T-helper 17 cell (primary cell): ENCODE measurements at regions not wholly inside any gene's neighbourhood (a gene's known extent, or its start where the extent isn't known, plus 50 kb on each side); places are given as distances from the start of the nearest gene placed in this dataset.
"Not testable (repeated sequence)": the region's sequence is repeated elsewhere in the genome, so short reads cannot be mapped to it uniquely, and the experiment has no call there.

Experiments used
- ATAC-seq: fragments of 150-1000 bp; cut with Tn5 transposase; 2 replicates; pipeline ENCODE4 v1.10.0; 2021; ENCODE audit warnings: mild to moderate bottlenecking, moderate library complexity
- DNase-seq, 3 donors: peaks; one replicate each; pipeline versions ENCODE4 v3.0.0 to v3.0.0-alpha.2; 2020 to 2021
- H3K9me3 ChIP-seq: one replicate; pipeline ENCODE4 v1.7.0; 2013; ENCODE audit warnings: low read length, mild to moderate bottlenecking; ENCODE audit not compliant: control insufficient read depth, poor library complexity, severe bottlenecking
- H3K27ac Mint-ChIP-seq: one replicate; pipeline ENCODE4 v1.8.0; 2022; ENCODE audit warnings: mild to moderate bottlenecking, moderate library complexity, mixed read lengths
- H3K27me3 Mint-ChIP-seq: one replicate; pipeline ENCODE4 v1.8.0; 2022; ENCODE audit warnings: mixed read lengths
- H3K36me3 Mint-ChIP-seq: one replicate; pipeline ENCODE4 v1.8.0; 2022; ENCODE audit warnings: low read depth, mixed read lengths
- H3K4me1 Mint-ChIP-seq: one replicate; pipeline ENCODE4 v1.8.0; 2022; ENCODE audit warnings: mild to moderate bottlenecking, mixed read lengths
- H3K4me3 Mint-ChIP-seq: one replicate; pipeline ENCODE4 v1.8.0; 2022; ENCODE audit warnings: mild to moderate bottlenecking, moderate library complexity, mixed read lengths

- Mint-ChIP-seq H3K36me3 (peaks cover 2% of the 10 kb centered on the region), H3K4me3 (no peak overlapping the region), H3K27ac (no peak overlapping the region), H3K27me3 (no peaks in the 10 kb centered on the region), H3K4me1 (peaks cover 4% of the 10 kb centered on the region)
- H3K9me3 ChIP-seq, result no peaks in the 10 kb centered on the region
- no peak for ATAC-seq
- DNase-seq, result no peak
Observed at GRCh38 chr5:174462129-174462528, 262.3 kb upstream of the MSX2 start.

- H3K36me3 Mint-ChIP-seq, result no peaks in the 10 kb centered on the region
- no peak for ATAC-seq
- no peak overlapping the region for H3K4me3 Mint-ChIP-seq
- no peak for DNase-seq
- H3K4me1 Mint-ChIP-seq, result peaks cover 3% of the 10 kb centered on the region
- H3K27ac Mint-ChIP-seq, result no peak overlapping the region
- no peaks in the 10 kb centered on the region for H3K27me3 Mint-ChIP-seq
- peaks cover 2% of the 10 kb centered on the region for H3K9me3 ChIP-seq
Observed at GRCh38 chr5:174464504-174465165, 259.7 kb upstream of the MSX2 start.

- not testable (repeated sequence) for DNase-seq, H3K27ac Mint-ChIP-seq, H3K4me3 Mint-ChIP-seq, ATAC-seq, H3K9me3 ChIP-seq, H3K4me1 Mint-ChIP-seq, H3K36me3 Mint-ChIP-seq, H3K27me3 Mint-ChIP-seq
Observed at GRCh38 chr5:174471528-174471927, 252.9 kb upstream of the MSX2 start.

GRCh38 chr5:174472956-174473355, 251.4 kb upstream of the MSX2 start:
- H3K9me3 ChIP-seq, result no peaks in the 10 kb centered on the region
- Mint-ChIP-seq H3K4me3 (no peak overlapping the region), H3K27me3 (no peaks in the 10 kb centered on the region), H3K27ac (no peak overlapping the region), H3K4me1 (no peaks in the 10 kb centered on the region), H3K36me3 (no peaks in the 10 kb centered on the region)
- ATAC-seq, result no peak
- no peak for DNase-seq

- H3K27me3 Mint-ChIP-seq, H3K27ac Mint-ChIP-seq, ATAC-seq, H3K4me1 Mint-ChIP-seq, DNase-seq, H3K9me3 ChIP-seq, H3K4me3 Mint-ChIP-seq, H3K36me3 Mint-ChIP-seq: not testable (repeated sequence)
Observed at GRCh38 chr5:174476001-174476400, 248.4 kb upstream of the MSX2 start.

GRCh38 chr5:174479325-174479724, 245.1 kb upstream of the MSX2 start:
- H3K9me3 ChIP-seq, result no peaks in the 10 kb centered on the region
- no peak overlapping the region for H3K27ac Mint-ChIP-seq
- H3K27me3 Mint-ChIP-seq, result no peaks in the 10 kb centered on the region
- no peak for DNase-seq
- no peaks in the 10 kb centered on the region for H3K36me3 Mint-ChIP-seq
- no peaks in the 10 kb centered on the region for H3K4me1 Mint-ChIP-seq
- no peak overlapping the region for H3K4me3 Mint-ChIP-seq
- no peak for ATAC-seq

- Mint-ChIP-seq H3K4me1 (no peaks in the 10 kb centered on the region), H3K36me3 (no peaks in the 10 kb centered on the region), H3K4me3 (no peak overlapping the region), H3K27ac (no peak overlapping the region), H3K27me3 (no peaks in the 10 kb centered on the region)
- no peaks in the 10 kb centered on the region for H3K9me3 ChIP-seq
- ATAC-seq (no peak), DNase-seq (no peak)
Observed at GRCh38 chr5:174481737-174482136, 242.6 kb upstream of the MSX2 start.

- Mint-ChIP-seq H3K27ac (no peak overlapping the region), H3K36me3 (no peaks in the 10 kb centered on the region), H3K27me3 (no peaks in the 10 kb centered on the region), H3K4me3 (no peak overlapping the region), H3K4me1 (no peaks in the 10 kb centered on the region)
- ATAC-seq, result no peak
- H3K9me3 ChIP-seq, result no peaks in the 10 kb centered on the region
- no peak for DNase-seq
Observed at GRCh38 chr5:174482607-174483024, 241.8 kb upstream of the MSX2 start.

GRCh38 chr5:174483411-174483810, 241.0 kb upstream of the MSX2 start:
- no peak overlapping the region for H3K27ac Mint-ChIP-seq
- no peaks in the 10 kb centered on the region for H3K27me3 Mint-ChIP-seq
- no peaks in the 10 kb centered on the region for H3K36me3 Mint-ChIP-seq
- no peaks in the 10 kb centered on the region for H3K9me3 ChIP-seq
- H3K4me3 Mint-ChIP-seq, result no peak overlapping the region
- DNase-seq, result no peak
- H3K4me1 Mint-ChIP-seq, result no peaks in the 10 kb centered on the region
- no peak for ATAC-seq

- ATAC-seq (no peak), DNase-seq (no peak)
- peaks cover 6% of the 10 kb centered on the region for H3K27me3 Mint-ChIP-seq
- H3K36me3 Mint-ChIP-seq, result no peaks in the 10 kb centered on the region
- no peak overlapping the region for H3K4me3 Mint-ChIP-seq
- no peaks in the 10 kb centered on the region for H3K9me3 ChIP-seq
- peaks cover 3% of the 10 kb centered on the region for H3K4me1 Mint-ChIP-seq
- no peak overlapping the region for H3K27ac Mint-ChIP-seq
Observed at GRCh38 chr5:174489215-174489614, 235.2 kb upstream of the MSX2 start.

GRCh38 chr5:174489920-174490597, 234.3 kb upstream of the MSX2 start:
- no peaks in the 10 kb centered on the region for H3K36me3 Mint-ChIP-seq
- no peak for ATAC-seq
- H3K27me3 Mint-ChIP-seq, result peaks cover 6% of the 10 kb centered on the region
- H3K9me3 ChIP-seq, result no peaks in the 10 kb centered on the region
- H3K27ac Mint-ChIP-seq, result no peak overlapping the region
- DNase-seq, result no peak
- H3K4me3 Mint-ChIP-seq, result no peak overlapping the region
- peaks cover 3% of the 10 kb centered on the region for H3K4me1 Mint-ChIP-seq

- Mint-ChIP-seq H3K4me1 (peaks cover 3% of the 10 kb centered on the region), H3K27ac (no peak overlapping the region), H3K4me3 (no peak overlapping the region), H3K27me3 (peaks cover 6% of the 10 kb centered on the region), H3K36me3 (no peaks in the 10 kb centered on the region)
- DNase-seq (no peak), ATAC-seq (no peak)
- H3K9me3 ChIP-seq, result no peaks in the 10 kb centered on the region
Observed at GRCh38 chr5:174490728-174491127, 233.7 kb upstream of the MSX2 start.

- Mint-ChIP-seq H3K4me3 (no peak overlapping the region), H3K4me1 (peaks cover 3% of the 10 kb centered on the region), H3K36me3 (no peaks in the 10 kb centered on the region), H3K27me3 (peaks cover 6% of the 10 kb centered on the region), H3K27ac (no peak overlapping the region)
- H3K9me3 ChIP-seq, result no peaks in the 10 kb centered on the region
- no peak for DNase-seq
- no peak for ATAC-seq
Observed at GRCh38 chr5:174491265-174491664, 233.1 kb upstream of the MSX2 start.

GRCh38 chr5:174491761-174492350, 232.5 kb upstream of the MSX2 start:
- DNase-seq (no peak), ATAC-seq (no peak)
- no peaks in the 10 kb centered on the region for H3K9me3 ChIP-seq
- Mint-ChIP-seq H3K4me1 (peaks cover 3% of the 10 kb centered on the region), H3K27me3 (peaks cover 6% of the 10 kb centered on the region), H3K27ac (no peak overlapping the region), H3K4me3 (no peak overlapping the region), H3K36me3 (no peaks in the 10 kb centered on the region)
